Bronchial epithelial cell (primary cell): ENCODE measurements at regions not wholly inside any gene's neighbourhood (a gene's known extent, or its start where the extent isn't known, plus 50 kb on each side); places are given as distances from the start of the nearest gene placed in this dataset.
A peak's percentile ranks its signal among the peaks of the same experiment; 100 is the strongest.

Experiments used
- DNase-seq: peaks from one replicate; pipeline ENCODE4 v3.0.0-alpha.2; 2010; ENCODE audit warnings: low read depth
- FAIRE-seq: peaks from 2 replicates; lab custom pipeline; 2011; peaks lifted over from hg19 to GRCh38; lab: Jason Lieb, UNC
- H3K27me3 ChIP-seq: 2 replicates; pipeline ENCODE4 v1.5.1; 2011; ENCODE audit warnings: low read length; ENCODE audit not compliant: control insufficient read depth, insufficient read depth
- H3K36me3 ChIP-seq: 2 replicates; pipeline ENCODE4 v1.5.1; 2011; ENCODE audit warnings: low read length; ENCODE audit not compliant: control insufficient read depth, insufficient read depth
- H3K4me3 ChIP-seq: 2 replicates; pipeline ENCODE4 v1.5.1; 2011; ENCODE audit warnings: mild to moderate bottlenecking, low read depth, low read length, control low read depth
- CTCF ChIP-seq: IDR thresholded peaks from 2 replicates; pipeline ENCODE4 v1.5.1; 2011; ENCODE audit warnings: mild to moderate bottlenecking, moderate library complexity, low read length, control low read depth, inconsistent platforms; ENCODE audit not compliant: insufficient read depth, severe bottlenecking

- Histone ChIP-seq H3K36me3 (no peaks in the 10 kb centered on the region), H3K27me3 (no peaks in the 10 kb centered on the region), H3K4me3 (no peak overlapping the region)
- no peak for FAIRE-seq
- no peak for DNase-seq
- TF ChIP-seq CTCF = no peak
These were observed 383.9 kb downstream of the SH3GL2 start for GRCh38 chr9:17962747-17963146.

- H3K4me3 ChIP-seq = no peak overlapping the region
- FAIRE-seq = no peak
These were observed 384.6 kb downstream of the SH3GL2 start for GRCh38 chr9:17963498-17963897.

GRCh38 chr9:17967731-17968130 lies 388.9 kb downstream of the SH3GL2 start:
- Histone ChIP-seq H3K27me3 (no peaks in the 10 kb centered on the region), H3K36me3 (no peaks in the 10 kb centered on the region), H3K4me3 (no peak overlapping the region)
- DNase-seq (no peak), FAIRE-seq (no peak)
- no peak for TF ChIP-seq CTCF

More at GRCh38 chr9:17963498-17963897, 384.6 kb downstream of the SH3GL2 start:
- no peaks in the 10 kb centered on the region for H3K27me3 ChIP-seq
- no peak for DNase-seq
- H3K36me3 ChIP-seq = no peaks in the 10 kb centered on the region
- TF ChIP-seq CTCF = no peak

- no peak for FAIRE-seq
- TF ChIP-seq CTCF = no peak
These were observed 390.4 kb downstream of the SH3GL2 start for GRCh38 chr9:17969232-17969631.

GRCh38 chr9:17970277-17970676 lies 391.4 kb downstream of the SH3GL2 start:
- Histone ChIP-seq H3K36me3 (no peaks in the 10 kb centered on the region), H3K27me3 (no peaks in the 10 kb centered on the region), H3K4me3 (no peak overlapping the region)
- peak; percentile 50 for FAIRE-seq
- peak; percentile 1 for DNase-seq
- no peak for TF ChIP-seq CTCF

More at GRCh38 chr9:17969232-17969631, 390.4 kb downstream of the SH3GL2 start:
- Histone ChIP-seq H3K36me3 (no peaks in the 10 kb centered on the region), H3K27me3 (no peaks in the 10 kb centered on the region), H3K4me3 (no peak overlapping the region)
- DNase-seq = no peak

- no peak for DNase-seq
- Histone ChIP-seq H3K36me3 (no peaks in the 10 kb centered on the region), H3K27me3 (no peaks in the 10 kb centered on the region), H3K4me3 (no peak overlapping the region)
- TF ChIP-seq CTCF = no peak
- no peak for FAIRE-seq
These were observed 399.9 kb downstream of the SH3GL2 start for GRCh38 chr9:17978773-17979172.
